D721Med (cell line): ENCODE measurements at regions not wholly inside any gene's neighbourhood (a gene's known extent, or its start where the extent isn't known, plus 50 kb on each side); places are given as distances from the start of the nearest gene placed in this dataset.
"Not testable (repeated sequence)": the region's sequence is repeated elsewhere in the genome, so short reads cannot be mapped to it uniquely, and the experiment has no call there.

Source experiments
- DNase-seq: peaks from one replicate; pipeline ENCODE4 v3.0.0; 2011; ENCODE audit warnings: low spot score; ENCODE audit not compliant: insufficient read length
- FAIRE-seq: peaks from 2 replicates; lab custom pipeline; 2011; peaks lifted over from hg19 to GRCh38; lab: Jason Lieb, UNC
- CTCF ChIP-seq: IDR thresholded peaks from 2 replicates; pipeline ENCODE4 v1.5.1; 2012; ENCODE audit warnings: mild to moderate bottlenecking, control low read depth; ENCODE audit not compliant: insufficient read depth; ENCODE audit errors: missing control alignments

- no peak for TF ChIP-seq CTCF
- no peak for DNase-seq
- FAIRE-seq: no peak
Measured at GRCh38 chr9:38328765-38329164, 63.7 kb upstream of the ALDH1B1 start.

GRCh38 chr9:38326122-38326521, 66.4 kb upstream of the ALDH1B1 start:
- DNase-seq: no peak
- no peak for FAIRE-seq
- TF ChIP-seq CTCF: no peak

GRCh38 chr9:38324213-38324612, 68.3 kb upstream of the ALDH1B1 start:
- FAIRE-seq, DNase-seq: not testable (repeated sequence)

GRCh38 chr9:38322937-38323336, 69.6 kb upstream of the ALDH1B1 start:
- FAIRE-seq (no peak), DNase-seq (no peak)
- no peak for TF ChIP-seq CTCF

GRCh38 chr9:38319496-38320173, 72.9 kb upstream of the ALDH1B1 start:
- DNase-seq (no peak), FAIRE-seq (no peak)
- no peak for TF ChIP-seq CTCF

GRCh38 chr9:38318759-38319495, 73.6 kb upstream of the ALDH1B1 start:
- TF ChIP-seq CTCF: no peak
- no peak for DNase-seq
- FAIRE-seq: no peak

GRCh38 chr9:38316166-38316780, 76.2 kb upstream of the ALDH1B1 start:
- no peak for TF ChIP-seq CTCF
- FAIRE-seq: no peak
- DNase-seq: no peak
